ENCODE measurements at regions not wholly inside any gene's neighbourhood (a gene's known extent, or its start where the extent isn't known, plus 50 kb on each side); places are given as distances from the start of the nearest gene placed in this dataset.
A peak's percentile ranks its signal among the peaks of the same experiment; 100 is the strongest.

DNA sequence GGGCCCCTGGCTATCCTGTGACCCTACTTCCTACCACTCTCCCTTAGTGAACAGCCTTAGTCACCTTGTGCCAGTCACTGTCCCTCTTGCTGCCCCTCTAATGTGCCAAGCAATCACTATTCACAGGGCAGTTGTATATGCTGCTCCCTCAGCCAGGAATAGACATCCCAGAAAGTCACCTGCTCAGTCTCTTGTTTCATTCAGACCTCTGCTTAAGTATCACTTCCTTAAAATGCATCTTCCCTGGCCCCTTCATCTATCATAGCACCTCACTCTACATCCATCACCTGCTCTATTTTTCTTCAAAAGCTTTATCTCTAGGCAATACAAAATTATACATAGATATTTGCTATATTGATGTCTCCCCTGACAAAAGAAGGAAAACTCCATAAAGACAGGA is 328.4 kb upstream of the NFE2L3 start:
- no peak for DNase-seq (ENCODE audit: low read depth)
- TF ChIP-seq, protein P1, sequence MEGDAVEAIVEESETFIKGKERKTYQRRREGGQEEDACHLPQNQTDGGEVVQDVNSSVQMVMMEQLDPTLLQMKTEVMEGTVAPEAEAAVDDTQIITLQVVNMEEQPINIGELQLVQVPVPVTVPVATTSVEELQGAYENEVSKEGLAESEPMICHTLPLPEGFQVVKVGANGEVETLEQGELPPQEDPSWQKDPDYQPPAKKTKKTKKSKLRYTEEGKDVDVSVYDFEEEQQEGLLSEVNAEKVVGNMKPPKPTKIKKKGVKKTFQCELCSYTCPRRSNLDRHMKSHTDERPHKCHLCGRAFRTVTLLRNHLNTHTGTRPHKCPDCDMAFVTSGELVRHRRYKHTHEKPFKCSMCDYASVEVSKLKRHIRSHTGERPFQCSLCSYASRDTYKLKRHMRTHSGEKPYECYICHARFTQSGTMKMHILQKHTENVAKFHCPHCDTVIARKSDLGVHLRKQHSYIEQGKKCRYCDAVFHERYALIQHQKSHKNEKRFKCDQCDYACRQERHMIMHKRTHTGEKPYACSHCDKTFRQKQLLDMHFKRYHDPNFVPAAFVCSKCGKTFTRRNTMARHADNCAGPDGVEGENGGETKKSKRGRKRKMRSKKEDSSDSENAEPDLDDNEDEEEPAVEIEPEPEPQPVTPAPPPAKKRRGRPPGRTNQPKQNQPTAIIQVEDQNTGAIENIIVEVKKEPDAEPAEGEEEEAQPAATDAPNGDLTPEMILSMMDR (IDR thresholded peaks at IDR 0.05; ENCODE audit: low read length, missing control alignments): no peak
- H3K4me3 ChIP-seq (replicated peaks; ENCODE audit: low read depth, low read length): no peak overlapping the region

DNA sequence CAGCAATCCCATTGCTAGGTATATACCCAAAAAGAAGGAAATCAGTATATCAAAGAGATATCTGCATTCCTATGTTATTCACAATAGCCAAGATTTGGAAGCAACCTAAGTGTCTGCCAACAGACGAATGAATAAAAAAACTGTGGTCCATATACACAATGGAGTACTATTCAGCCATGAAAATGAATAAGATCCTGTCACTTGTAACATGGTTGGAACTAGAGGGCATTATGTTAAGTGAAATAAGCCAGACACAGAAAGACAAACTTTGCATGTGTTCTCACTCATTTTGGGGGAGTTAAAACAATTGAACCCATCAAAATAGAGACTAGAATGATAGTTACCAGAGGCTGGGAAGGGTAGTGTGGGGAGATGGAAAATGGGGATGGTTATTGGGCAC is 323.5 kb upstream of the NFE2L3 start:
- no peak overlapping the region for H3K4me3 ChIP-seq (replicated peaks; ENCODE audit: low read depth, low read length)
- no peak for DNase-seq (ENCODE audit: low read depth)
- TF ChIP-seq, protein P1 (IDR thresholded peaks at IDR 0.05; ENCODE audit: low read length, missing control alignments): no peak

DNA sequence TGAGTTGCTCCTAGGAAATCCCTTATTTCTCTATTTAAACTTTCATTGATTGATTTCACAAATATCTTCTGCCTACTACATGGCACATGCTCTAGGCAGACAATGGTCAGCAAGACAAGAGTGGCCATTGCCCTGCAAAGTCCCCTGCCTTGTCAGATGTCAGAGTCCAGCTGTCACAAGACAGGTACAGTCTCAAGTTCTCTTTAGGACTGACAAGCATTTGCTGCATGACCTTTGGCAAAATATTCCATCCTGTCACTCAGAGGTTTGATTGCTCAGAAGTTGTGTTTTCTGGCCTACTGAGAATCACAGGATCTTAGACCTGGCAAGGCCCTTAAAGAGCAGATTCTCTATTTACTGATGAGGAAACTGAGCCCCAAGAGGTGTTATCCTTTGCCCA is 322.3 kb upstream of the NFE2L3 start:
- H3K4me3 ChIP-seq (replicated peaks; ENCODE audit: low read depth, low read length): no peak overlapping the region
- DNase-seq (ENCODE audit: low read depth): no peak
- TF ChIP-seq, protein P1 (IDR thresholded peaks at IDR 0.05; ENCODE audit: low read length, missing control alignments): no peak

DNA sequence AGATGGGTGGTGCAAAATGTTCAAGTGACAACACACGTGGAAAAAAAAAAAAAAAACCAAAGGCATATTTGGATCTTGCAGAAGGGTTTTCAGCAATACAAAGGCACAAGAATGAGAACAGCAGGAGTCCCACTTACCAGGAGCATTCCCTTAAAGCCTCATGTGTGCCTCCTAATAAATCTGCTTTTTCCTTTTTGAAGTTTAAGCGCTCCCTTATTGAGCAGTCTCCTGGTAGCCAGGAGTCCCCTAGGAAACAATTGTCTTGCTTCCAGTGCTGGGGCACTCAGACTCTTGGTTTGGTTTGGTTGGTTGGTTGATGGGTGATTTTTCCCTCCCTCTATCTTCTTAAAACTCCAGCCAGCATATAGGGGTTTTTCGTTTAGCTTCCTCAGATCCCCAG is 321.8 kb upstream of the NFE2L3 start:
- TF ChIP-seq, protein P1 (IDR thresholded peaks at IDR 0.05; ENCODE audit: low read length, missing control alignments): no peak
- no peak for DNase-seq (ENCODE audit: low read depth)
- H3K4me3 ChIP-seq (replicated peaks; ENCODE audit: low read depth, low read length): no peak overlapping the region

DNA sequence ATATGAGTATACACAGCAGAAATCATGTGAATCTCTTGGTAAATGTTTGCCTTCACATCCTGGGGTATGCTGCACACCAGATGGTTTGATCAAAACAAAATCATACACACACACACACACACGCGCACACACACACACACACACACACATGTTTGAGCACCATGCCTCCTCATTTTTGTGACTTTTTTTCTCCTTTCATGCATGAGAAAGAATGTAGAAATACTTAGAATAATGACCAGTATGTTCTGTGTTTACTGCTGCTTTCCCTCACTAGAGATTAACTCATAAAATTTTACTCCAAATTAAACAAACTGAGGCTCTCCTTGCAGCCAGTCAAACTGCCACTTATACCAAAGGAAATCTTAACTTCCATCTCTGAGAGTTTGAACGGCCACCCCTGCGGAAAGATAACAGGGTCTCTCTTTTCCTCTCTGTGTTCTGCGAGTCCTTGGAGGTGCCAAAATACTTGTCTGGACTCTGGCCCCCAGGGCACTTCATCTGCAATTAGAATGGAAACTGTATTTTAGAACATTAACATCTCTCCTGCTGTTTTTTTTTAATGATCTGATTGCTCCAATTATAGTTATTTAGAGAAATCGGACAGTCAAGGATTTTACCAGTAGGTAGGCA is 320.8 kb upstream of the NFE2L3 start:
- DNase-seq (ENCODE audit: low read depth): no peak
- no peak overlapping the region for H3K4me3 ChIP-seq (replicated peaks; ENCODE audit: low read depth, low read length)
- TF ChIP-seq, protein P1 (IDR thresholded peaks at IDR 0.05; ENCODE audit: low read length, missing control alignments): no peak

DNA sequence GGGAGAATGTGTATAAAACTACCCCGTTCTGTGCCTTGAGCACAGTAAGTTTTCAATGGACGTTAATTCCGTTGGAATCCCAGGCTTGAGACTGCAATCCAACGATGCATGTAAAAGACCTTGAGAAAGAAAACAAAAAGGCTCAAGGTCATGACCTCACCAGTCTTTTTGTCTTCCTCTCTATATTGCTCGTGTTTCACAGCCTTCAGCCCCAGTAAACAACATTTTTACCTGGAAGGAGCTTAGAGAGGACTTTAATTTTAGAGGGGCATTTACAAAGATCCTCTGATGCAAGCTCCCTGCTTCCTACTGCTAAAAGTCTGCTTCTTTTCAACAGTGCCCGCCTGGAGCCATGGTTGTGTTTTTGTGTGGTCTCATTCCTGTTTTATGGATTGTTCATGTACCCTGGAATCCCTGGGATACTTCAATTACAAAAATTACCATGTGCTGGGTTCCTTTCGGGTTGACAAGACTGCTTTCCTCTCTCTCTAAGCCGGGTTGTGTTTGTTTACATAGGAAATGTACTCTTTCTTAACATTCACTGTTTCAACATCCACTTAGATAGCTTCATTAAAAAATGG is 320.1 kb upstream of the NFE2L3 start:
- DNase-seq (ENCODE audit: low read depth): no peak
- no peak overlapping the region for H3K4me3 ChIP-seq (replicated peaks; ENCODE audit: low read depth, low read length)
- TF ChIP-seq, protein P1 (IDR thresholded peaks at IDR 0.05; ENCODE audit: low read length, missing control alignments): no peak

DNA sequence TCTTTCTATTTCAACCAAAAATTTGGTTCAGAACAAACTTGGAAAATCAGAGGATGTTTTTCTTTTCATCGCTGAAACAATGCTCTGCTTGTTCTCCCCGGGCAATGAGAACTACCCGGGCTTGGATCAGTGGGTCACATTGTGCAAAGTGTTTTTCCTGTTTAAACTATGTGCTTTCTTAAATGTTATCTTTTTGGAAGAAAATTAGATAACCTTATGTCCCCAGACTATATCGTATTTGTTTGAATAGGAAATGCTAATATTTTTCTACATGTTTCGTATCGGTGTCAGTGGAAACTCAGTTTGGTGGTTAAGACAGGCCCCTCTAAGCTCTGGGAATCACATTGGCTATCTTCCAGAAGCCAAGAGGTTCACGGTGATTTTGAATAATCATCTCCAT is 319.5 kb upstream of the NFE2L3 start:
- peak; percentile 39 for DNase-seq (ENCODE audit: low read depth)
- no peak overlapping the region for H3K4me3 ChIP-seq (replicated peaks; ENCODE audit: low read depth, low read length)
- TF ChIP-seq, protein P1 (IDR thresholded peaks at IDR 0.05; ENCODE audit: low read length, missing control alignments): no peak
